GM19438 (cell line): ENCODE measurements at regions not wholly inside any gene's neighbourhood (a gene's known extent, or its start where the extent isn't known, plus 50 kb on each side); places are given as distances from the start of the nearest gene placed in this dataset.

ENCODE experiments used
- ATAC-seq: cut with Tn5 transposase; IDR thresholded peaks from one replicate; pipeline ENCODE4 v1.9.1; 2021; ENCODE audit warnings: low read depth; ENCODE audit not compliant: unreplicated experiment

DNA sequence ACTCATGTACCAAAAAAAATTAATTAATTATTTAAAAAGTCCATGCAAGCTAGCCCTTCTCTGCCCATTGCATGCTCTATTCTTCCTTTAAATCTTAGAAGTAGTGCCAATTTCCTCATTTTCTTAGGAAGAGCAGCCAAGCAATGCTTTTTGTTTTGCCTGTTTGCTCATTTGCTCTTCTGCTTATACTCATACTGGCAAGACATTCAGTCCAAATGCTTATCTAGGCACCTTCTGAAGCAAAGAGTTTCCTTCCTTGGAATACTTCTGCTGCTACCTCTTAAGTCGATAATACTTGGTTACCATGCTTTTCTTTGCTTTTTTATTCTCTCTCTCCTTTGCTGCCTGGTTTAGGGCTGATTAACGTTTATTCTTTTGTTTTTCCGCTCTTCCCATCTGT, 1318.3 kb downstream of the AACS start:
- ATAC-seq, result no peak

DNA sequence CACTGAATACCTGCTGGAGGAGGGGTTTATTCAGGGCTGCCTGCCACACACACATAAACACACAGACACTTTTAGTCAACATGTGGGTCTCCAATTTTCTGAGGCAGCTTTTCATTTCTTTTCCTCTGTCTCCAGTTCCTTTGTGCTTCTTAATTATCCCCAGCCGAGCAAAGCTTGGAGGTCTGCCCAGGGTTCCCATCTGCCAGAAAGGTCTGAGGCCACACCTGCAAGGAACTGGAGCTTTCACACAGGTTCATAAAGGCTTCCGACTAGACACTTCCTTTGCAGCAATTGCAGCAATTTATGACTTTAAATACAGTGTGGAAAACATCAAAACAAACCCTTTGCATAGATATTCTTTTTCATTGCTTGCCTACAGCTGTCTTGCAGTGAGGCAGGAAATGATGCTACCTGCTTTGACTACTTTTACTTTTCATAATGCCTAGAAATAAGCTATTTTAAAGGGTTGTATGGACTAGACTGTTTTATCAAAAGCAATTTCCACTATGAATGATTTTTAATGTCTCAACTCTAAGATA, 1318.9 kb downstream of the AACS start:
- no peak for ATAC-seq

DNA sequence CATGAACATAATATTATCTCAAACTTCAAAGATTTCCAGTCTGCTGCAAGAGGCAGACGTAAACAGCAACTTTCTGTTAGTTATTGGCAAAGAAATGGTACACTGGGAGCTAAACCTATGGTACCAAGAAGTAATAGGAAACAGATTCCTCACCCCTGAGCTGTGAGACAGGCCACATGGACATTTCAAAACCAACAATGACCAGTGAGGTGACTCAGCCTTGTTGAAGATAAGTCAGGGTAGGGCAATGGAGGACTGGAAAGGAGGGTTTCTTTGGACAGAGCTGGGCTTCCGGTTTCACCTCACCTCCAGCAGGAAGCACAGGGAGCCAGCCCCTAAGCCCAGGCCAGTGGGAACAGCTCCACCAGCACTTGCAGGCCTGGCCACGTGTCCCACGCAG, 1320.5 kb downstream of the AACS start:
- no peak for ATAC-seq

DNA sequence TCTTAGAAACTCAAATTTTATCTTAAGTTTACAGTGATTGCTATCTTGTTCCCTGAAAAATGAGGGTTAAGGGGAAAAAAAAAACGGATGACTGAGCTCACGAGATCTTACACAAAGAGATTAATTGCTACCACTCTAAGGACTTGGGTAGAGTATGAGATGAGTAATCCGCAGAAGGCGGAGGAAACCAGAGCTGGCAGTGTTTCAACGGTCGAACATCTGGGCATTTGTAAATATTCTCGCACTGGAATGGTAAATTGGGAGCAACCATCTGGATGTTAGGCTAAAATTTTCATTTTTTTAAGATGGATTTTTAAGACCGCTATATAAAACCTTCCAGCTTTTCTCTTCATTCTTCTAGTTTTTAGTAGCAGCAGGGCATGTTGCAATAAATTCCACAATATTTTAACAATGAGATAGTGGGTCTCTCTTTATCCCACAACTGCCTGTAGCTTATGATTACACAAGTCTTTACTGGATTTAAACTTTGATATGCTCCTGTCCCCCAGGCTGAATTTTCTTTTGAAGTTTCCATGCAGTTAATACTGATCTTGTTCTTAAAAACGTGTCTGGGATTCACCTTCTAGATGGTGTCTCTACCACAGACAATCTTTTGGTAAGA, 1324.1 kb downstream of the AACS start:
- no peak for ATAC-seq

DNA sequence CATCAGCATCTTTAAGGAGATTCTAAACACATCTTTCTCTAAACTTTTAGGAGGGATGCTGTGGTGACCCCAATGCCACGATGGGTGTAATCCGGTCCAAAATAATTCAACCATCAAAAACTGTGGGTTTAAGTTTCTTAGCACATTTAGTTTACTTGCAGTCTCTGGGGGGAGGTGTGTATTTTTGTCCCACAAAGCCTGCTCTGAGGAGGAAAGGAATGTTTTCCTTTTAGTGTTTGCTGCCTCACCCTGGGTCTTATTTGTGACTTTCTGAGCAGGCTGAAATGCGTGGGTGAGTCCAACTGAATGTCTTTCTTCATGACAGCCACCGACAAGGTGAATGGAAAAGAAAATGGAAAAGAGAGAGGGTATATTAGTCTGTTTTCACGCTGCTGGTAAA, 1324.7 kb downstream of the AACS start:
- no peak for ATAC-seq

DNA sequence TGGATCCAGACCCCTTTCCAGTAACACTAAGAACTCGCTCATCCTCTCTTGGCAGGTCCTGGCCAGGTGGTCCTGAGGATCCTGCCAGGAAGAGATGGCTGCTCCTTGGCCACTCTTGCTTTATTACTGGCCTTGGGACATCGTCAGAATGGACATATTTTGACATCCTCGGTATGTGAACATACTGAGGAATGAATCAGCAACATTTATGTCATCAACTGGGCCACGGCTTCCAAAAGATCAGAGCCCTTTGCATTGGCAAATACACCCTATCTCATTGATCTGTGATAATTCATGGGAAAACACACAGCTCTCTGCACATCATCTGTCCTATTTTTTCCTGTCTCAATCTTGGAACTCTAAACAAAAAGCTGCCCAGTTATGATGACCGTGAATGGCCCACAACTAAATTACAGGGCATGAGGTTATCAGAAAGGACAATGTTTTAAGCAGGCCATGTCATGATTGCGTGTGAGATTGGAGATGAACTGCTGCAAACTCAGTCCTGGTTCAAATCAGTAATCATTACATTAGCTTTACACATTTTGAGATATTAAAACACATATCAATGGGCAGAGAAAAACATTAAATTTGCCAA, 1325.8 kb downstream of the AACS start:
- ATAC-seq, result no peak

DNA sequence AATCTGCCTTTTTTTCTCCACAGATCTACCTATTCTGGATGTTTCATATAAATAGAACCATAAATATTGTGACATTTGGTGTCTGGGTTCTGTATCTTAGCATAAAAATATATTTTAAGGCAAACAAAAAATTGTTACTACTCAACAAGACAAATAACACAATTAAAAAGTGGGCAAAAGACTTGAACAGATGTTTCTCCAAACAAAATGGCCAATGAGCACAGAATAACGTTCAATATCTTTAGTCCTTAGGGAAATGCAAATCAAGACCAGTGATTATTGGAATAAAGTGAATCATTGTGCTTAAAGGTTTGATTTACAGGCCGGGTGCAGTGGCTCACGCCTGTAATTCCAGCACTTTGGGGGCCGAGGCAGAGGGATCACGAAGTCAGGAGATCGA, 1331.3 kb downstream of the AACS start:
- no peak for ATAC-seq

DNA sequence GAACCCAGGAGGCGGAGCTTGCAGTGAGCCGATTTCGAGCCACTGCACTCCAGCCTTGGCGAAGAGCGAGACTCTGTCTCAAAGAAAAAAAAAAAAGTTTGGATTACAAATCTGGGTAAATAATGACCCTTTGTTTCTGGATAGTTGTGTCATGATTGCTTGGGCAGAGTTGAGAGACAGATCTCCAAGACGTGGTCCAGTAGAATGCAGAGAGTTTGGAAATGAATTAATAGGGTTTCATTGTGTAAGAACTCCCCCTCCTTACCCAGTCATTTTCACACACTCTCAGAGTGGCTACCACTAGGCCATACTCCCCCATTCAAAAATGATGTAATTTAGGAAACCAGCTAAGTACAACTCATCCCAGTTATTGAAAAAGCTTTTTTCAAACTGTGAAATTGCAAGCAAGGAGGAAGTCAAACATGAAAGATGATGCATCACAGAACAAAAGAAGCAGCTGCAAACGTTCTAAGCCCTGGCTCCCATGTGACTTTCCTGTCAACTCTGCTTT, 1331.9 kb downstream of the AACS start:
- ATAC-seq, result no peak

DNA sequence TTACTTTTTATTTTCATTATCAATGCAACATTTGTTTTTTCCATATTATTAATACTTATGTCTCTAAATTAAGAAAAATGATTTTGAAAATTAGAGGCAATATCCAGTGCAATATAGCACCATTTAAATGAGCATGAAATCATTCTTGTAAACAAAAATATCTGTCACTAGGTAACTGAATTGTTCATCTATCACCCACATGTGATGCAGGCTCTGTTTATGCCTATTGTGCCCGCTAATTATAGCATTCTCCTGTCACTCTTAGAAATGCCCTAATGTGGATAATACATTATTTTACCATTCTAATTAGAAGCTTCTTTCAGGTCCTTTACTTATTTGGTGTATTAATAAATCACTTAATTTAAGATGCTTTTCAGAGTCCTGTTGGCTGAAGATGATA, 1332.4 kb downstream of the AACS start:
- ATAC-seq, result no peak

DNA sequence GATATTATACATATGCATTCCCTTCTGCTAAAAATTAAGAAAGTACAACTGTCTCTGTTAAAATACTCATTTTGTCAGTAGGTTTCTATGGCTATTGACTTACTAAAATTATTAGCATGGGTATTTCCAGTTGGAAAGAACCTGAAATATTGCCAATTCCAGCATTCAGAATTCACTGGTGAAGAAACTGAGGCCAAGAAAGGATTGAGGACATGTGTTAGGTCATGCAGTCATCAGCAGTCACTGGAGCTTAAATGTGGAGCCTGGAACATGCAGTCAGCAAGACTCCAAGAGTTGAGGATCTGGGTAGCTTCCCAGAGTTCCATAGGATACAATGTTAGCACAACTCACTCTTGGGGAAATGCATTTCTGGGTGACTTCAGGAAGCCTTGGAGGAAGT, 1335.6 kb downstream of the AACS start:
- ATAC-seq, result no peak

DNA sequence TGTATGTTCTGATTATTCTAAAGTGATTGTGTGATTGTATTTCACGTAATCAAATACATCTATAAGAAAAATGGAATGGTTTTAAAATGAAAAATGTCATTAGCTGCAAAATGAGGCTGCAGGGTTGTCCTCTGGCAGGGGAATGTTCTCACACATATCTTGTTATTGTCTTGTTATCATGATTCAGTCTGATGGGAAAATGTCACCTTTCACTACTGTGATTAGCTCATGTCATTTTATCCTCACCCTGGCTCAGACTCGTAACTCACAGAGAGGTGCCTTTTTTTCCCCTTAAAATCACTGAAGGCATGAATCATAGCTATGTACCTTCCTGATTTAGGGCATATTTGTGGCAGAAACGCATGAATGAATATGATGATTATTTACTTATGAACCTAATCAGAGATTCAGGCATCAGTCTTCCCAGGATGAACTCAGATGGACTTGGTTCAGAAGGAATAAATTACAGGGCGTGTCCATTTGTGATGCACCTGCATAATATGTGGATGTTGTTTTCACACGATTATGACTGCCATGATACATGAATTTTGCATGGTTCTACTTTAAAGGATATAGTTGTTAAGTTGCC, 1339.2 kb downstream of the AACS start:
- no peak for ATAC-seq

DNA sequence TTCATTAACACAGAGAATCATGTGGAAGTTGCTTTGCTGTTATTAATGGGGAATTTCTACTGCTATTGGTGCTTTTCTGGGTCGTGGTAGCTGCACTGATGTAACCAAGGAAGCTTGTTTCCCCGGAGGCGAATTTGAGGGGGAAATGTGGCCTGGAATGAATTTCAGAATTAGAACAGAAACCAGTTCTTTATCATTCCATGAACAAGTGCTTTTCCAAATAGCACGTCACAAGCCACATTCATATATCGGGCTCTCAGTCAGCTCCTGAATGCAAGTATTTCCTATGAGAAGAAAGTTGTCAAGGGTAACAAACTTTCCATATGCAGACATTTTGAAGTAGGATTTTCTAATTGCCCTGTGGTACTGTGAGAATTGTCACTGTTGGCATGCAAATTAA, 1353.2 kb downstream of the AACS start:
- ATAC-seq, result no peak

DNA sequence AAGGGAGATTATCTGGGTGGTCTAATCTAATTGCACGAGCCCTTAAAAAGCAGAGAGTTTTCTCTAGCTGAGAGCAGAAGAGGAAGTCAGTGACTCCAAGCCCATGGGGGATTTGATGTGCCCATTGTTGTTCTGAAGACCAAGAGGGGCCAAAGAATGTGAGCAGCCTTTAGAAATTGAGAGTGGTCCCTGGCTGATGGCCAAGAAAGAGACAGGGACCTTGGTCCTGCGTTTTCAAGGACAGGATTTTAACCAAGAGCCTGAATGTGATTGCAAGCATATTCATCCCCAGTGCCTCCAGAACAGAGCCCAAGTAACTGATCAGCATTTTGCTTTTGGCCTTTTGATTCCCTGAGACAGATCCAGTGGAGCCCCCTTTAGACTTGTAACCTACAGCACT, 1353.9 kb downstream of the AACS start:
- ATAC-seq, result no peak

DNA sequence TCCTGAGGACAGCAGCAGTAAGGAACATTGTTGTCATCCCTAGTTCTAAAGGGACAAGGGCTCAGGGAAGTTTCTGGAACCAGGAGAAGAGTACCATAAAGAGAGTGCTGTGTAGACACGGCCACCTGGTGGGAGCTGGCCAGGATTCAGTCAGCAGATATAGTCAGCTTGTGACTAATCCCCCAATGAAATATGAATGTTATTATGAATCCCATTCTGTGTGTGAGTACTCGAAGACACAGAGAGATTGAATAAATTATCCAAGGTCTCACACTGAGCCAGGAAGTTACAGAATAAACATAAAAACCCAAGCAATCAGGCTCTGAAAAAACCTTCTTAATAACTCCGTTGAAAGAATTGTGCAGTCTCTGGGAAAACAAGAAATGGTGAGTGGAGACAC, 1359.5 kb downstream of the AACS start:
- ATAC-seq, result no peak

DNA sequence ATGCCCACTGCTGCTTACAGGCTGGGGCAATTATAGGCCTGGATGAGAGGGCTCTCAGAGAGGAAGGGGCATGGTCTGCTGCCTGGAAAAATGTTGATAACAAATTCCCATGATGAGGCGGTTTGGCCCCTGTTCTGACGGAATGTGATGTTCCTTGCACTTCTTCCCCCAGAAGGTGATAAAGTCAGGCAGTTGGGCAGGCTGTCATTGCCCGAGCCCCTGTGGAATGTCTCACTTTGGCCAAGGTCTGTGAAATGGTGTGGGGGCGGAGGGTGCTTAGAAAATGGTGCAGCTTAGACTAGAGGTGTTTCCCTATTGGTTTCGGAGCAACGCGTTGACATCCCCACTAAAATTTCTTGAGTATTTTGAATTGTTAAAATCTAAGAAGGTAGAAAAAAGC, 1360.0 kb downstream of the AACS start:
- no peak for ATAC-seq

DNA sequence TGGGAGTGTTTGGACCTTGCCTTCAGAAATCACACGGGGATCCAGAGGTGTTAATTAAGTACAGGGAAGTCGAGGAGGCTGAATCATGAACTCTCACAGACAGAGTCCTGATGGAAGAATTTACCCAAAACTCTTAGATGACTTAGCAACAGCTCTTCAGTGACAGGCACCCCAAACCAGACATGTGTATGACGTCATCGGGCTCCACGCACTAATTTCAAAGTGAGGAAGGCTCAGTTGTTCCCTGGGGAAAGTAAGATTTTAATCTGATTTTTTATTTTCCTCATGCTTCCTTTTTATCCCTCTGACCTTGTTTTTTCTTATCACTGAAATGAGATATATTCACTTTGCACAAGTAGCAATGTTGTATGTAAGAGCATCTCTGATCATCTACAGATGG, 1363.5 kb downstream of the AACS start:
- ATAC-seq, result no peak

DNA sequence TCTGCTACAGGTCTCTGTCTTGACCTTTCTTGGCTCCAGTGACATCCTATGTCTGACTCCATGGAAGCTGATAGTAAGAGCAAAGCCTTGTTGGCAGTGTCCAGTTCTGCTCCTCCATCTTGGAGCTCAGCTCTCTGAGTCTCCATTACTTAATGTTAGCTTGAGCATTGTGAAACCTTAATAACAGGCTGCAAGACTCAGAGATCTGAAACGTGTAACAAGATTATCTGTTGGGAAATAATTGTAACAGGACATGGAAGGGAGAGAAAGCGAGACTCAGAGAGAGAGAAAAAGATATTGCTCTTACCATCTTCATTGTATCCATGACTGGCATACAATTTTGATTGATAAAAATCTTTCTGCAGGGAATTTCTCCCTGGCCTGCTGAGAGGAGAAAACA, 1365.7 kb downstream of the AACS start:
- no peak for ATAC-seq

DNA sequence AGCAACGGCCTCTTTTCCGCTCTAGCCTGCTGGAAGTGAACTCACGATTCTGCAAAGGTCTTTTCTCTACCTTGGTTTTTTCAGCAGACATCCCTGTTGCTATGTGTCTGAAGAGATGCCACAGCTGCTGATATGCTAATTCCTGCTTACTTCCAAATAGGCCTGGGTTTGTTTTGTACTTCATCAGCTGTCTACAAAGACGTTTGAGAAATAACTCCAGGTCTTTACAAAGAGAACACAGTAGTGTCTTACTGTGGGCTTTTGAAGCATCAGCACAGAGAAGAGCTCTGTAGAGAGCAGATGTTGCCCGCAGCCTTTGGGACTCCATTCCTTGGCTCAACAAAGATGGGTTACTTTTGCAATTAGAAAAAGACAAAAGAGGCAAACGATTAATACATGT, 1366.5 kb downstream of the AACS start:
- no peak for ATAC-seq

DNA sequence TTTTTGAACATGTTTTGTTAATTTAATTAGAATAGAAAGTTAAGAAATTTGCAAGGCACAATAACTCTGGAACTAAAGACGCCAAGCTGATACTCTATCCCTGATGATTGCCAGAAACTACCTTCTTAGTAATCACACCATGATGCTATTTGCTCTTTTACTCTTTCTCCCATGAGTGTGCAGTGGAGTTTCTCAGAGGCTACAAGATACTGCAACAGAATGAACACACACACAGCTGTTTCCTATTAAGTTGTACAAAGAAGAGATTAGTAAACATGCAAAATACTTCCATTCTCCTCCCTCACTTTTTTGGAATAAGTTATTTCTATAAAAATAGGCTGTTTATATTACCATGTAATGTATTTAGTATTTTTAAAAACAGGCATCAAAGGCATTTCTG, 1367.5 kb downstream of the AACS start:
- ATAC-seq, result no peak

DNA sequence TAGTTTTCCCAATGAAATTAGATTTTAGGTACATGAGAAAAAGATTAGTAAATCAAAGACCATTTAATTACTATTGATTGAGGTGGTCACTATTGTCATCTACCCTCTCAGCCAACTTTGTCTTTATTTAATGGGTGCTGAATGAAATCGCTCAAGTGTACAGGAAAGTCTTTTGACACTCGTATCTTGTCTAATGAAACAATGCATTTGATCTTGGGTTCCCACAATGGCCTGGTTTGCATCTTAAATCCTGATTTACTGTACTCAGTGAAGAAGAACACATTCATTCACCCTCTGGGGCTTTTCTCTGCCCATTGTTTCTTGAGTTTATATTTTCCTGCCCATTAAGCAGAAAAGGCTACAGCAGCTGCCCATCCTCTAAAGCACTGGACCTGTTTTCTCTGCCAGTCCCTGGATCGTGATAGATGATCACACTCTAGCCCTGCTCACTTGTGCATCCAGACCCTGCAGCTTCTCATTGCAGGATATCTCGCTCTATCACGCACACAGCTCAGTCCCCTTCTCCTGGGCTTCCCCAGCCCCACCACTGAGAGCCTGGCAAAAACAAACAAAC, 1369.3 kb downstream of the AACS start:
- ATAC-seq, result no peak

DNA sequence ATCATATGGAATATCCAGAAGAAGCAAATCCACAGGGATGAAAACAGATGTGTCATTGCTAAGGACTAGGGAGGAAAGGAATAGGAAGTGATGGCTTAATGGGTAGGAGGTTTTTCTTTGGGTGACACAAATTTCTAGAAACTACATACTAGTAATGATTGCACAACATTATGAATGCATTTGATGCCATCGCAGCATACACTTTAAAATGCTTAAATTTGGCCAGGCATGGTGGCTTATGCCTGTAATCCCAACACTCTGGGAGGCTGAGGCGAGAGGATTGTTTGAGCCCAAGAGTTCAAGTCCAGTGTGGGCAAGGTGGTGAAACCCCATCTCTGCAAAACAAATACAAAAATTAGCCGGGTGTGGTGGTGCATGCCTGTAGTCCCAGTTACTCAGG, 1370.8 kb downstream of the AACS start:
- ATAC-seq, result no peak

DNA sequence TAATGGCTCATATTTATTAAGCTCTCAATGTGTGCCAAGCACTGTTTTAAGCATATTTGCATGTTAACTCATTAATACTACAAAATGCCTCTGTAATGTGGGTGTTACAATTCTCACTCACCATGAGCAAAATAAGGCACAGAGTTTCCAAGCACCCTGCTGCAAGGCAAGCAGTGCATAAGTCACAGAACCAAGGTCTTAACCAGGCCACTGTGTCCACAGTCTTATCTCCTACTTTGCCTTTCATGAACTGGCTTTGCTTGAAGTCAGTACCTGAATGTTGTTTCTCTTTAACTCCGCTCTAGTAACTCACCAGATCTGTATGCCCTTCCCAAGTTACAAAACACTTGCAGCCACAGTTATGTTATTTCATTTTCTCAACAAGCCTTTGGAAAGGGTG, 1372.7 kb downstream of the AACS start:
- ATAC-seq, result no peak
